ENCODE measurements at regions not wholly inside any gene's neighbourhood (a gene's known extent, or its start where the extent isn't known, plus 50 kb on each side); places are given as distances from the start of the nearest gene placed in this dataset.

DNA sequence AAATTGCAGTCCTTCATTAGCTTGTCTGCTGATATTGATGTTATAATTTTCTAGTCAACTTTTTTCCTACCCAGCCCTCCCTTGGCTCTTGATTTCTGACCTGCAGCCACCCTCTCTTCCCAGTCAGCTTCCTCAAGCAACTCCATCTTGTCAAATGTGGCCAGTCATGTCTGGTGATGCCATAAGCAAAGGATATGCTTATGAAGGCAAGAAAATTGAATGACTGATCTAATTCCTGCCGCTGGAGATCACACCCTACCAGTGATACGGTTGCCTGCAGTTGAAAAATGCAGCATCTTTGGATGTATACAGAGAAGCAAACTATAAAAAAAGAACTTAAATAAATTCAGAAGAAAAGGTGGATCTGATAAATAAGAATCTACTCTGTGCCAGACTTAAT lies 297.1 kb upstream of the DAB1 start:
- TF ChIP-seq, protein P1, sequence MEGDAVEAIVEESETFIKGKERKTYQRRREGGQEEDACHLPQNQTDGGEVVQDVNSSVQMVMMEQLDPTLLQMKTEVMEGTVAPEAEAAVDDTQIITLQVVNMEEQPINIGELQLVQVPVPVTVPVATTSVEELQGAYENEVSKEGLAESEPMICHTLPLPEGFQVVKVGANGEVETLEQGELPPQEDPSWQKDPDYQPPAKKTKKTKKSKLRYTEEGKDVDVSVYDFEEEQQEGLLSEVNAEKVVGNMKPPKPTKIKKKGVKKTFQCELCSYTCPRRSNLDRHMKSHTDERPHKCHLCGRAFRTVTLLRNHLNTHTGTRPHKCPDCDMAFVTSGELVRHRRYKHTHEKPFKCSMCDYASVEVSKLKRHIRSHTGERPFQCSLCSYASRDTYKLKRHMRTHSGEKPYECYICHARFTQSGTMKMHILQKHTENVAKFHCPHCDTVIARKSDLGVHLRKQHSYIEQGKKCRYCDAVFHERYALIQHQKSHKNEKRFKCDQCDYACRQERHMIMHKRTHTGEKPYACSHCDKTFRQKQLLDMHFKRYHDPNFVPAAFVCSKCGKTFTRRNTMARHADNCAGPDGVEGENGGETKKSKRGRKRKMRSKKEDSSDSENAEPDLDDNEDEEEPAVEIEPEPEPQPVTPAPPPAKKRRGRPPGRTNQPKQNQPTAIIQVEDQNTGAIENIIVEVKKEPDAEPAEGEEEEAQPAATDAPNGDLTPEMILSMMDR (IDR thresholded peaks at IDR 0.05 in 8 of 11, conservative IDR thresholded peaks at IDR 0.05 in 3 of 11) = no peak
- no peak for TF ChIP-seq POLR2A (IDR thresholded peaks at IDR 0.05)

Data from spleen (tissue), 7 donors.